OCI-LY7 (cell line): ENCODE measurements at regions not wholly inside any gene's neighbourhood (a gene's known extent, or its start where the extent isn't known, plus 50 kb on each side); places are given as distances from the start of the nearest gene placed in this dataset.

Experiments used
- CTCF ChIP-seq: fragments of 200-600 bp; sonication (generic); conservative IDR thresholded peaks from 2 replicates; pipeline ENCODE4 v1.5.1; 2014; ENCODE audit warnings: mild to moderate bottlenecking, antibody characterized with exemption, low read length, moderate library complexity, mixed read lengths
- EZH2phosphoT487 ChIP-seq: fragments of 200-600 bp; sonication (generic); IDR thresholded peaks from 2 replicates; pipeline ENCODE4 v1.6.1; 2018; ENCODE audit warnings: low read depth, borderline replicate concordance, mild to moderate bottlenecking, mixed run types, antibody characterized with exemption, low read length, moderate library complexity, mixed read lengths

- TF ChIP-seq CTCF = no peak
- no peak for TF ChIP-seq EZH2phosphoT487
Observed at GRCh38 chr2:207403950-207404349, 125.8 kb upstream of the CREB1 start.
